PFSK-1 (cell line): ENCODE measurements at regions not wholly inside any gene's neighbourhood (a gene's known extent, or its start where the extent isn't known, plus 50 kb on each side); places are given as distances from the start of the nearest gene placed in this dataset.

ENCODE experiments used
- FOXP2 ChIP-seq: optimal IDR thresholded peaks from 2 replicates; pipeline ENCODE3; 2011; ENCODE audit warnings: borderline replicate concordance, control low read depth, inconsistent platforms; ENCODE audit not compliant: insufficient read depth; ENCODE audit errors: extremely low read length, extremely low read depth
- POLR2AphosphoS5 ChIP-seq: IDR thresholded peaks from 2 replicates; pipeline ENCODE4 v1.6.1; 2012; ENCODE audit warnings: low read depth, mild to moderate bottlenecking, control low read depth, low read length, moderate library complexity
- SIN3A ChIP-seq: IDR thresholded peaks from 2 replicates; pipeline ENCODE4 v1.6.1; 2012; ENCODE audit warnings: mild to moderate bottlenecking, low read length, moderate library complexity, borderline replicate concordance; ENCODE audit not compliant: insufficient read depth
- TAF1 ChIP-seq: IDR thresholded peaks from 2 replicates; pipeline ENCODE4 v1.6.1; 2012; ENCODE audit warnings: low read length, control low read depth, borderline replicate concordance; ENCODE audit not compliant: insufficient read depth
- TF ChIP-seq, protein P1 (sequence below), 2 experiments: IDR thresholded peaks; 2 replicates each; pipeline versions ENCODE4 v1.6.1 to v1.8.0; 2011 to 2012; ENCODE audit warnings: low read depth in 2 of 2, low read length in 2 of 2, control low read depth in 1 of 2, inconsistent platforms in 1 of 2, mild to moderate bottlenecking in 1 of 2, moderate library complexity in 1 of 2; ENCODE audit not compliant: insufficient read depth in 1 of 2

DNA sequence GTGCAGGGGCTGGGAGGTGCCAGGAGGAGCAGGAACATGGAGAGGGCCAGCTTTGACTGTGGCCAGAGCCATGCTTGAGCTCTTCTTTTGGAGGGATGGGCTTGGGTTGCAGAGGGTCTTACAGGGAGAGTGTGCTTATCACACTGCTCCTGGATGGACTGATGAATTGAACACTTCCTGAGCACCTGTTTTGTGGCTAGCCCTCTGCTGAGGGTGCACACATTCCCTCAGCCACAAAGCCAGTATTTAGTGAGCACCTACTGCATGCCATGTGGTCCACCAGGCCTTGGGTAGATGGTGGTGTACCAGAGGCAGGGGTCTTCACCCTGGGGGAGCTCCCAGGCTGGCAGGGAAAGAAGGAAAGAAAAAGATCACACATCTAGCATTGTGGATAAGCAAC is 118.9 kb downstream of the SLC25A47 start:
- no peak for TF ChIP-seq POLR2AphosphoS5
- no peak for TF ChIP-seq FOXP2
- TF ChIP-seq, protein P1, sequence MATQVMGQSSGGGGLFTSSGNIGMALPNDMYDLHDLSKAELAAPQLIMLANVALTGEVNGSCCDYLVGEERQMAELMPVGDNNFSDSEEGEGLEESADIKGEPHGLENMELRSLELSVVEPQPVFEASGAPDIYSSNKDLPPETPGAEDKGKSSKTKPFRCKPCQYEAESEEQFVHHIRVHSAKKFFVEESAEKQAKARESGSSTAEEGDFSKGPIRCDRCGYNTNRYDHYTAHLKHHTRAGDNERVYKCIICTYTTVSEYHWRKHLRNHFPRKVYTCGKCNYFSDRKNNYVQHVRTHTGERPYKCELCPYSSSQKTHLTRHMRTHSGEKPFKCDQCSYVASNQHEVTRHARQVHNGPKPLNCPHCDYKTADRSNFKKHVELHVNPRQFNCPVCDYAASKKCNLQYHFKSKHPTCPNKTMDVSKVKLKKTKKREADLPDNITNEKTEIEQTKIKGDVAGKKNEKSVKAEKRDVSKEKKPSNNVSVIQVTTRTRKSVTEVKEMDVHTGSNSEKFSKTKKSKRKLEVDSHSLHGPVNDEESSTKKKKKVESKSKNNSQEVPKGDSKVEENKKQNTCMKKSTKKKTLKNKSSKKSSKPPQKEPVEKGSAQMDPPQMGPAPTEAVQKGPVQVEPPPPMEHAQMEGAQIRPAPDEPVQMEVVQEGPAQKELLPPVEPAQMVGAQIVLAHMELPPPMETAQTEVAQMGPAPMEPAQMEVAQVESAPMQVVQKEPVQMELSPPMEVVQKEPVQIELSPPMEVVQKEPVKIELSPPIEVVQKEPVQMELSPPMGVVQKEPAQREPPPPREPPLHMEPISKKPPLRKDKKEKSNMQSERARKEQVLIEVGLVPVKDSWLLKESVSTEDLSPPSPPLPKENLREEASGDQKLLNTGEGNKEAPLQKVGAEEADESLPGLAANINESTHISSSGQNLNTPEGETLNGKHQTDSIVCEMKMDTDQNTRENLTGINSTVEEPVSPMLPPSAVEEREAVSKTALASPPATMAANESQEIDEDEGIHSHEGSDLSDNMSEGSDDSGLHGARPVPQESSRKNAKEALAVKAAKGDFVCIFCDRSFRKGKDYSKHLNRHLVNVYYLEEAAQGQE (IDR thresholded peaks at IDR 0.05; ENCODE audit: insufficient read depth in 1 of 2, low read depth in 2 of 2, low read length in 2 of 2): no peak
- TF ChIP-seq SIN3A: no peak
- TF ChIP-seq TAF1: no peak

DNA sequence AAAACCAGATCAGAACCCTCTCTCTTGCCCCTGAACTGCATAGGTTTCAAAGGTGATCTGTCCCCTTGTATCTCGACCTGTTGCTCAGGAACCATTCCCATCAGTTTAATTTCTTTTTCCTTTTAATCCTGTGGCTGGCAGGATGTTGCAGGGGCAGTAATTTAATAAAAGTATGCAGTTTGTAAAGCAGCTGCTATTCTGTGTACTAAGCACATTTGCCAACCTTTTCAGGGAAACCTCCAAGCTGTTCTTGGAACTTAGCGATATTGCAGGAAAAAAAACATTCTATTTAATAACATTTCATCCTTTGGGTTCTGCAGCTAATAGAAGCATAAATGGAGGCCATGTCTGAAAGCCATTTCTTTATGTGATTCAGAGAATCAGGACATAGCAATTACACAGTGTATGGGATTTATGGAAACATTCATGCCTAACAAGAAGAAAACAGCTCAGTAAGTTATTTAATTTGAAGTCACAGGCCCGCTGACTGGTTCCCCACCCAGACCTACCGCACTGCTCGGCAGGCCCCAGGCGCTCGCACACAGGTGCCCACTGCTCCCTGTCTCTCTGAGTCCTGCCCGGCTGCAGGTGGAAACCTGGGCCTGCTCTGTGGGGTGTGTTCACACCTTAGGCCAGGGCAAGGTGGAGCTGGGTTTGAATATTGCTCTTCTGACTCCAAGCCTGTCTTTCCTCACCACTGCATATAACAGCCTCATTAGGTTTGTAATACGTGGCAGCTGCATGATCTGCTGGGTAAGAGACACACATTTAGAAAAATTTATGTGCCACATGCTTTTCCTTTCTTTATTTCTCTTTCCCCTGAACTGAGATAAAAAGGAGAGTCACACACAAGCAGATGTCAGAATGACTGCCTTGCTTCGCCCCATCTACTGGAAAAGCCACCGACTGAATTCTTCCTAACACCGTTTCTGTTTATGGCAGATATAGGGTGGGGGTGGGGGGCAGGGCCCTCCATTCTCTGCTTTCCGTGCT is 119.7 kb downstream of the SLC25A47 start:
- TF ChIP-seq POLR2AphosphoS5 (no peak), SIN3A (no peak), TAF1 (no peak), FOXP2 (no peak)
- TF ChIP-seq, protein P1 (IDR thresholded peaks at IDR 0.05; ENCODE audit: insufficient read depth in 1 of 2, low read depth in 2 of 2, low read length in 2 of 2): no peak

DNA sequence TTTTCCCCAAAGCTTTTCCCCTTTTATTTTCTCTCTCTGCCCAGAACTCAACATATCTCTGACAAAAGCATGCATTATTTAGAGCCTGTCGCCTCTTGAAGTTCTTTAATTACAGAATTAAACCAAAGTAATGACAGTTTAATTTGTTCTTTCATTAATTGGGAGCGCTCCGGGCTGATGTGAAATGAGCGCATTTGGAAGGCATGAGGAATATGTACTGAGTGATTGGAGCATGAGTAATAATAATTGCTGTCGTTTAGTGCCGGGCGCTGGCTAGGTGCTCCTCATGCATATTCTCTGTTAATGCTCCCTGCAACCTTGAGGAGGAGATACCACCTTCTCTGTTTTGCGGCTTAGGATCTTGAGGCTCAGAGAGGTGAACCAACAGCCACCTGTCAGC is 120.5 kb downstream of the SLC25A47 start:
- no peak for TF ChIP-seq POLR2AphosphoS5

DNA sequence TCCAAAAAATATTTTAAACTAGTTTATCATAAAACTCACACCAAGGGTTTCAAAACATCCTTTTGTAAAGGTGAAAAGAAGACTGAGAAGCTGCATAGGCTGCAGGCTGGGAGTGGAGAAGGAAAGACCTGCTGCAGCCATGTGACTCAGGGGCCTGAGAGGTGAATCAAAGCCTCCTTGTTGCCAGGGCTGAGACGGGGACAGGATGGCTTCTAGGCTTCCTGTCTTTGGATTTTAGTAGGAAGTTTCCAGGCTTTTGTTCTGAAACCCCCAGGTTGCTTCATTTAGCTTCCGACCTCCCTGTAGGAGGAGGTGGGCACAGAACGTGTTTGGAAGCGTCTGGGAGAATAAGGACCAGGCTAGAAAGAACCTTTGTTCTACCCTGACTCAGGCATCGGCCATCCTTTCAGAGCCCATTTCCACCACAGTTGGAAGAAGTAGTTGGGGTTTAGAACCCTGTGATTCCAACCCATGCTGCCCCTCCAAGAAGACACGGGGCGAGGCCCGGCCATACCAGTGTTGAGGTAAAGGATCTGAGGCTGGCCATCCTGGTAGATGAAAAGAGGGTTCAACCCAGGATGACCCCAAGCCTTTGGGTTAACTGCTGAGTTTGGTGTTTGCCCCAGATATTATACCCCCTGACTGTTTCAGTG is 122.4 kb downstream of the SLC25A47 start:
- no peak for TF ChIP-seq SIN3A
- TF ChIP-seq TAF1: no peak
- TF ChIP-seq FOXP2: no peak
- TF ChIP-seq, protein P1 (IDR thresholded peaks at IDR 0.05; ENCODE audit: insufficient read depth in 1 of 2, low read depth in 2 of 2, low read length in 2 of 2): no peak
- no peak for TF ChIP-seq POLR2AphosphoS5

DNA sequence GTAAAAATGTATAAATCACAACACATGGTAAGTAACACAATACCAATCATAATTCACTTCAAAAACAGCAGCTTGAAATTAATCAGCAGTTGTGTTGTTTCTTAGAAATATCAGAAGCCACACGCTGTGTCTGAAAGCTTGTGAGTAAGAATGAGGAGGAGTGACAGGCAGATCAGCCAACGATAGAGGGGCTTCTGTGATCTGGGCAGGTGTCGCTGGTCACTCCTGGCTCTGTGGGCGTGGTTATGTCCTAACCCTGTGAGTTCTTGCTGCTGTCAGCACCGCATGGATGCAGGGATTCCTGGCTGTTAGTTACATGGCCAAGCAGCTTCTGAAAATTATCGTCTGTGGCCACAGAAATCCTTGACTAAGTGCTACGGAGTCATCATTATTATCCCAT is 123.4 kb downstream of the SLC25A47 start:
- no peak for TF ChIP-seq SIN3A
- TF ChIP-seq POLR2AphosphoS5: no peak
- TF ChIP-seq, protein P1 (IDR thresholded peaks at IDR 0.05; ENCODE audit: insufficient read depth in 1 of 2, low read depth in 2 of 2, low read length in 2 of 2): no peak
- no peak for TF ChIP-seq TAF1
- TF ChIP-seq FOXP2: no peak
